HepG2 (cell line): ENCODE measurements at regions not wholly inside any gene's neighbourhood (a gene's known extent, or its start where the extent isn't known, plus 50 kb on each side); places are given as distances from the start of the nearest gene placed in this dataset.

Experiments
- ATAC-seq: fragments of 200-7000 bp; cut with Tn5 transposase; 3 replicates; pipeline ENCODE4 v1.9.1; 2020; ENCODE audit warnings: mild to moderate bottlenecking, moderate library complexity
- BruUV-seq: library from RNA; stranded (reverse); fragments of 400-500 nt; replicated peaks from 2 replicates; lab custom pipeline; 2021; lab: Mats Ljungman, UMichigan
- CTCF ChIA-PET: fragments of 300-600 bp; formaldehyde crosslinking; extraction: SDS; loops from one replicate; lab custom pipeline; 2021; ENCODE audit warnings: low total read pairs, inconsistent platforms, low intra/inter-chr PET ratio; lab: Yijun Ruan, JAX
- POLR2A ChIA-PET: fragments of 350-600 bp; sonication (Branson Sonifier 250); formaldehyde crosslinking; loops from one replicate; lab custom pipeline; 2020; ENCODE audit warnings: antibody characterized with exemption, inconsistent platforms; lab: Yijun Ruan, JAX
- DNase-seq: peaks from one replicate; pipeline ENCODE4 v3.0.0-alpha.2; 2015; ENCODE audit warnings: low spot score
- FAIRE-seq: peaks from 3 replicates; lab custom pipeline; 2011; peaks lifted over from hg19 to GRCh38; lab: Jason Lieb, UNC
- H2AFZ ChIP-seq: one replicate; pipeline ENCODE4 v1.6.1; 2011; ENCODE audit warnings: low read length, inconsistent platforms
- H3K27ac ChIP-seq: fragments of 300-600 bp; 3 replicates; pipeline ENCODE4 v1.8.0; 2011; ENCODE audit warnings: mixed run types, mild to moderate bottlenecking, mixed read lengths, low read length, inconsistent platforms; ENCODE audit not compliant: insufficient read depth; ENCODE audit errors: extremely low read length
- H3K27me3 ChIP-seq, 2 experiments: fragments of 200-600 bp in 1 of 2; 2 replicates in 1 of 2; 3 replicates in 1 of 2; pipeline versions ENCODE4 v1.6.0 to v1.8.0; 2011; ENCODE audit warnings: low read length in 2 of 2, mild to moderate bottlenecking in 2 of 2, moderate library complexity in 2 of 2, inconsistent platforms in 1 of 2; ENCODE audit not compliant: insufficient read depth in 2 of 2, control insufficient read depth in 1 of 2
- H3K36me3 ChIP-seq, 2 experiments: fragments of 200-600 bp in 1 of 2; replicated peaks in 1 of 2; 2 replicates in 1 of 2; 3 replicates in 1 of 2; pipeline versions ENCODE4 v1.5.1 to v1.8.0; 2011; ENCODE audit warnings: low read length in 2 of 2, inconsistent platforms in 1 of 2; ENCODE audit not compliant: insufficient read depth in 2 of 2, control insufficient read depth in 1 of 2
- H3K4me1 ChIP-seq: 2 replicates; pipeline ENCODE4 v1.5.1; 2012; ENCODE audit warnings: low read length, inconsistent platforms; ENCODE audit not compliant: insufficient read depth
- H3K4me2 ChIP-seq: 2 replicates; pipeline ENCODE4 v1.6.0; 2011; ENCODE audit warnings: low read depth, low read length, inconsistent platforms
- H3K4me3 ChIP-seq, 3 experiments: fragments of 200-600 bp in 1 of 3; sonication (generic), shearing (Covaris generic) in 1 of 3; replicated peaks in 1 of 3; 2 replicates each; pipeline ENCODE4 v1.5.1; 2011 to 2016; ENCODE audit warnings: low read length in 3 of 3, inconsistent platforms in 2 of 3, low read depth in 2 of 3, mild to moderate bottlenecking in 2 of 3, control low read depth in 1 of 3, mixed read lengths in 1 of 3; ENCODE audit not compliant: insufficient read depth in 1 of 3
- H3K79me2 ChIP-seq: one replicate; pipeline ENCODE4 v1.6.1; 2011; ENCODE audit warnings: low read length, inconsistent platforms; ENCODE audit not compliant: insufficient read depth
- H3K9ac ChIP-seq: 2 replicates; pipeline ENCODE4 v1.6.0; 2011; ENCODE audit warnings: mild to moderate bottlenecking, low read depth, low read length, inconsistent platforms; ENCODE audit not compliant: insufficient read depth
- H3K9me3 ChIP-seq: 2 replicates; pipeline ENCODE4 v1.5.1; 2012; ENCODE audit warnings: mild to moderate bottlenecking, low read length
- H4K20me1 ChIP-seq: 2 replicates; pipeline ENCODE4 v1.6.0; 2011; ENCODE audit warnings: inconsistent platforms, mild to moderate bottlenecking, low read length, moderate library complexity; ENCODE audit not compliant: insufficient read depth
- ATRX ChIP-seq: sonication (generic); formaldehyde crosslinking; IDR thresholded peaks from 2 replicates; pipeline ENCODE4 v1.4.0; 2020; ENCODE audit warnings: missing genetic modification reagents, borderline replicate concordance
- HMG20B ChIP-seq: conservative IDR thresholded peaks from 2 replicates; pipeline ENCODE4 v1.6.1; 2016; ENCODE audit warnings: missing genetic modification reagents, missing compliant biosample characterization
- NFYC ChIP-seq: IDR thresholded peaks from 2 replicates; pipeline ENCODE4 v1.6.1; 2016; ENCODE audit warnings: missing genetic modification reagents, missing compliant biosample characterization
- SP4 ChIP-seq: sonication (generic); formaldehyde crosslinking; IDR thresholded peaks from 2 replicates; pipeline ENCODE4 v1.8.1; 2023; ENCODE audit warnings: mild to moderate bottlenecking, missing genetic modification reagents
- ZNF558 ChIP-seq: sonication (generic); formaldehyde crosslinking; IDR thresholded peaks from 2 replicates; pipeline ENCODE4 v1.9.0; 2022; ENCODE audit warnings: mild to moderate bottlenecking, missing genetic modification reagents, borderline replicate concordance
- ZNF768 ChIP-seq: sonication (generic); formaldehyde crosslinking; IDR thresholded peaks from 2 replicates; pipeline ENCODE4 v1.4.0; 2020; ENCODE audit warnings: missing genetic modification reagents
- ZNF788 ChIP-seq: sonication (generic); formaldehyde crosslinking; IDR thresholded peaks from 2 replicates; pipeline ENCODE4 v1.5.0; 2020; ENCODE audit warnings: mild to moderate bottlenecking, missing genetic modification reagents, borderline replicate concordance
- WGBS: methylation state at CpG from one replicate; pipeline ENCODE4 v1.1.6; 2017; ENCODE audit warnings: low lambda C conversion rate; 5-methylcytosine and 5-hydroxymethylcytosine counted together
- in situ Hi-C: cut with HindIII; loops from 2 replicates; pipeline ENCODE4 v1.10.0; 2017; ENCODE audit warnings: low pct_unique_long_range_greater_than_20kb; ENCODE audit not compliant: extremely low pct_ligation_motif_present
- intact Hi-C: fragments of 100-400 bp; cut with micrococcal nuclease; formaldehyde crosslinking; loops from one replicate; pipeline ENCODE4 v1.10.0; 2022; ENCODE audit not compliant: unreplicated experiment
- TF ChIP-seq, protein P1 (sequence below): sonication (generic); formaldehyde crosslinking; IDR thresholded peaks from 2 replicates; pipeline ENCODE4 v1.4.0; 2020; ENCODE audit warnings: mild to moderate bottlenecking, missing genetic modification reagents, borderline replicate concordance
- TF ChIP-seq, protein P2 (sequence below), 2 experiments: sonication (generic) in 1 of 2; formaldehyde crosslinking in 1 of 2; IDR thresholded peaks; 2 replicates each; pipeline versions ENCODE4 v1.4.0 to v1.6.1; 2018 to 2020; ENCODE audit warnings: missing genetic modification reagents in 2 of 2, borderline replicate concordance in 1 of 2, low read depth in 1 of 2, mild to moderate bottlenecking in 1 of 2, missing biosample characterization in 1 of 2
- TF ChIP-seq, protein P3 (sequence below): sonication (generic); formaldehyde crosslinking; IDR thresholded peaks from 2 replicates; pipeline ENCODE4 v1.4.0; 2020; ENCODE audit warnings: mild to moderate bottlenecking, missing genetic modification reagents

DNA sequence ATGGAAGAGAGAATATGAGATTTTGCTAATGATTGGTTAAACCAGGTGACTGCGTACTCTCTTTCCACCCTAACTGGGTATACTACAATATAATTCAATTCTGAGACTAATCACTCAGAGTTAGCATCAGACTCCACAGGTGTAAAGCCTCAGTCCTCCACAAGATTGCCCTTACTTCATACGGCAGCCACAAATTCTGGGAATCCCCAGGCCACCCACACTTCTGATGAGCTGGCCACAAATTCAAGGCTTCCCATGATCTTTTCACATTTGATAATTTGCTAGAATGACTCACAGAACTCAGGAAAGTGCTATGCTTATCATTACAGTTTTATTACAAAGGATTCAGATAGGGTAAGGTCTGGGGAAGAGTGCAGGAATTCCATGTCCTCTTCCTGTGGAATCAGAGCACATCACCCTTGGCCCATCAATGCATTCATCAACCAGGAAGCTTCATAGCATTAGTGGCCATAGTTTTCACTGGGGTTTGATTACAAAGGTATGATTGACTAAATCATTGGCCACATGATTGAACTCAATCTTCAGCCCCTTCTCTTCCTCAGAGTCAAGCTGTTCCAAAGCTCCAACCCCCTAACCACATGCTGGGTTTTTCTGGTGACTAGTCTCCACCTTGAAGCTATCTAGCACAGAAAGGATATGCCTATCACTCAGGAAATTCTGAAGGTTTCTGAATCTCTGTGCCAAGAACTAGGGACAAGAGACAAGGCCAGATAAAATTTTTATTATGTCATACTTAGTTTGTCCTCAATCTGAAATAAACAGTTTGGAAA is 131.7 kb downstream of the HHIPL2 start (continued):
- TF ChIP-seq, protein P1, sequence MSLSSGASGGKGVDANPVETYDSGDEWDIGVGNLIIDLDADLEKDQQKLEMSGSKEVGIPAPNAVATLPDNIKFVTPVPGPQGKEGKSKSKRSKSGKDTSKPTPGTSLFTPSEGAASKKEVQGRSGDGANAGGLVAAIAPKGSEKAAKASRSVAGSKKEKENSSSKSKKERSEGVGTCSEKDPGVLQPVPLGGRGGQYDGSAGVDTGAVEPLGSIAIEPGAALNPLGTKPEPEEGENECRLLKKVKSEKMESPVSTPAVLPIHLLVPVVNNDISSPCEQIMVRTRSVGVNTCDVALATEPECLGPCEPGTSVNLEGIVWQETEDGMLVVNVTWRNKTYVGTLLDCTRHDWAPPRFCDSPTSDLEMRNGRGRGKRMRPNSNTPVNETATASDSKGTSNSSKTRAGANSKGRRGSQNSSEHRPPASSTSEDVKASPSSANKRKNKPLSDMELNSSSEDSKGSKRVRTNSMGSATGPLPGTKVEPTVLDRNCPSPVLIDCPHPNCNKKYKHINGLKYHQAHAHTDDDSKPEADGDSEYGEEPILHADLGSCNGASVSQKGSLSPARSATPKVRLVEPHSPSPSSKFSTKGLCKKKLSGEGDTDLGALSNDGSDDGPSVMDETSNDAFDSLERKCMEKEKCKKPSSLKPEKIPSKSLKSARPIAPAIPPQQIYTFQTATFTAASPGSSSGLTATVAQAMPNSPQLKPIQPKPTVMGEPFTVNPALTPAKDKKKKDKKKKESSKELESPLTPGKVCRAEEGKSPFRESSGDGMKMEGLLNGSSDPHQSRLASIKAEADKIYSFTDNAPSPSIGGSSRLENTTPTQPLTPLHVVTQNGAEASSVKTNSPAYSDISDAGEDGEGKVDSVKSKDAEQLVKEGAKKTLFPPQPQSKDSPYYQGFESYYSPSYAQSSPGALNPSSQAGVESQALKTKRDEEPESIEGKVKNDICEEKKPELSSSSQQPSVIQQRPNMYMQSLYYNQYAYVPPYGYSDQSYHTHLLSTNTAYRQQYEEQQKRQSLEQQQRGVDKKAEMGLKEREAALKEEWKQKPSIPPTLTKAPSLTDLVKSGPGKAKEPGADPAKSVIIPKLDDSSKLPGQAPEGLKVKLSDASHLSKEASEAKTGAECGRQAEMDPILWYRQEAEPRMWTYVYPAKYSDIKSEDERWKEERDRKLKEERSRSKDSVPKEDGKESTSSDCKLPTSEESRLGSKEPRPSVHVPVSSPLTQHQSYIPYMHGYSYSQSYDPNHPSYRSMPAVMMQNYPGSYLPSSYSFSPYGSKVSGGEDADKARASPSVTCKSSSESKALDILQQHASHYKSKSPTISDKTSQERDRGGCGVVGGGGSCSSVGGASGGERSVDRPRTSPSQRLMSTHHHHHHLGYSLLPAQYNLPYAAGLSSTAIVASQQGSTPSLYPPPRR (CRISPR knock-in tag): no peak

DNA sequence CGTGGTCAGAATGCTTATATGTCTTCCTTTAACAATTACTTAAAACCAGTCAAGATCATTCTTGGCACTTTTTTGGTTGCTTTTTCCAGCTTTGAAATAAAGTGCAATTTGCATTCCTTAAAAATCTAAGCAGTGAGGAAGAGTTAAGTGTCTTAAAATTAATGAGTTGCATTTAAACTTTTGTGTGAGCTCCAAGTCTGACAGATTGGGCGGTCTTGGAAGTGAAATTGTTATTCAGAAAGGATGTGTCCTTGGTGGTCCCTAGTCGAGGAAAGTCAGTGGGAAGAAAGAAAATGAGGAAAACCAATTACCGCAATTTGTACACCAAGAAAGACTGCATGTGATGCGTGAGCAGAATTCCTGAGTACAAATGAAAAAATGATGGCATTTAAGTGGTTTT is 132.5 kb downstream of the HHIPL2 start:
- Histone ChIP-seq H3K4me2 (no peak overlapping the region), H2AFZ (no peak overlapping the region), H3K27ac (no peak overlapping the region), H3K4me3 (no peak overlapping the region), H3K9me3 (no peaks in the 10 kb centered on the region), H3K36me3 (no peaks in the 10 kb centered on the region), H3K27me3 (no peaks in the 10 kb centered on the region), H3K79me2 (no peaks in the 10 kb centered on the region), H3K4me1 (no peaks in the 10 kb centered on the region), H4K20me1 (no peaks in the 10 kb centered on the region), H3K9ac (no peak overlapping the region)
- 13% methylated on average over 5 of the region's 5 CpGs for WGBS
- in situ Hi-C loops: no loop called here
- intact Hi-C loops: loop anchor here (5.0 kb wide), 1 partner anchor 1353 kb away; no protein-coding TSS in a partner anchor
- no peak for DNase-seq
- BruUV-seq: no TSS peak
- FAIRE-seq: no peak
- no peak for ATAC-seq
- ChIA-PET CTCF (no interaction called here), POLR2A (no interaction called here)
- TF ChIP-seq, protein P2, sequence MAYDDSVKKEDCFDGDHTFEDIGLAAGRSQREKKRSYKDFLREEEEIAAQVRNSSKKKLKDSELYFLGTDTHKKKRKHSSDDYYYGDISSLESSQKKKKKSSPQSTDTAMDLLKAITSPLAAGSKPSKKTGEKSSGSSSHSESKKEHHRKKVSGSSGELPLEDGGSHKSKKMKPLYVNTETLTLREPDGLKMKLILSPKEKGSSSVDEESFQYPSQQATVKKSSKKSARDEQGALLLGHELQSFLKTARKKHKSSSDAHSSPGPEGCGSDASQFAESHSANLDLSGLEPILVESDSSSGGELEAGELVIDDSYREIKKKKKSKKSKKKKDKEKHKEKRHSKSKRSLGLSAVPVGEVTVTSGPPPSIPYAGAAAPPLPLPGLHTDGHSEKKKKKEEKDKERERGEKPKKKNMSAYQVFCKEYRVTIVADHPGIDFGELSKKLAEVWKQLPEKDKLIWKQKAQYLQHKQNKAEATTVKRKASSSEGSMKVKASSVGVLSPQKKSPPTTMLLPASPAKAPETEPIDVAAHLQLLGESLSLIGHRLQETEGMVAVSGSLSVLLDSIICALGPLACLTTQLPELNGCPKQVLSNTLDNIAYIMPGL (CRISPR knock-in tag; IDR thresholded peaks at IDR 0.05; ENCODE audit: borderline replicate concordance in 1 of 2, low read depth in 1 of 2): no peak
- TF ChIP-seq ZNF768 (CRISPR knock-in tag): no peak
- TF ChIP-seq, protein P3, sequence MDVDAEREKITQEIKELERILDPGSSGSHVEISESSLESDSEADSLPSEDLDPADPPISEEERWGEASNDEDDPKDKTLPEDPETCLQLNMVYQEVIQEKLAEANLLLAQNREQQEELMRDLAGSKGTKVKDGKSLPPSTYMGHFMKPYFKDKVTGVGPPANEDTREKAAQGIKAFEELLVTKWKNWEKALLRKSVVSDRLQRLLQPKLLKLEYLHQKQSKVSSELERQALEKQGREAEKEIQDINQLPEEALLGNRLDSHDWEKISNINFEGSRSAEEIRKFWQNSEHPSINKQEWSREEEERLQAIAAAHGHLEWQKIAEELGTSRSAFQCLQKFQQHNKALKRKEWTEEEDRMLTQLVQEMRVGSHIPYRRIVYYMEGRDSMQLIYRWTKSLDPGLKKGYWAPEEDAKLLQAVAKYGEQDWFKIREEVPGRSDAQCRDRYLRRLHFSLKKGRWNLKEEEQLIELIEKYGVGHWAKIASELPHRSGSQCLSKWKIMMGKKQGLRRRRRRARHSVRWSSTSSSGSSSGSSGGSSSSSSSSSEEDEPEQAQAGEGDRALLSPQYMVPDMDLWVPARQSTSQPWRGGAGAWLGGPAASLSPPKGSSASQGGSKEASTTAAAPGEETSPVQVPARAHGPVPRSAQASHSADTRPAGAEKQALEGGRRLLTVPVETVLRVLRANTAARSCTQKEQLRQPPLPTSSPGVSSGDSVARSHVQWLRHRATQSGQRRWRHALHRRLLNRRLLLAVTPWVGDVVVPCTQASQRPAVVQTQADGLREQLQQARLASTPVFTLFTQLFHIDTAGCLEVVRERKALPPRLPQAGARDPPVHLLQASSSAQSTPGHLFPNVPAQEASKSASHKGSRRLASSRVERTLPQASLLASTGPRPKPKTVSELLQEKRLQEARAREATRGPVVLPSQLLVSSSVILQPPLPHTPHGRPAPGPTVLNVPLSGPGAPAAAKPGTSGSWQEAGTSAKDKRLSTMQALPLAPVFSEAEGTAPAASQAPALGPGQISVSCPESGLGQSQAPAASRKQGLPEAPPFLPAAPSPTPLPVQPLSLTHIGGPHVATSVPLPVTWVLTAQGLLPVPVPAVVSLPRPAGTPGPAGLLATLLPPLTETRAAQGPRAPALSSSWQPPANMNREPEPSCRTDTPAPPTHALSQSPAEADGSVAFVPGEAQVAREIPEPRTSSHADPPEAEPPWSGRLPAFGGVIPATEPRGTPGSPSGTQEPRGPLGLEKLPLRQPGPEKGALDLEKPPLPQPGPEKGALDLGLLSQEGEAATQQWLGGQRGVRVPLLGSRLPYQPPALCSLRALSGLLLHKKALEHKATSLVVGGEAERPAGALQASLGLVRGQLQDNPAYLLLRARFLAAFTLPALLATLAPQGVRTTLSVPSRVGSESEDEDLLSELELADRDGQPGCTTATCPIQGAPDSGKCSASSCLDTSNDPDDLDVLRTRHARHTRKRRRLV (CRISPR knock-in tag): no peak
- TF ChIP-seq HMG20B (CRISPR knock-in tag): no peak
- TF ChIP-seq ATRX: no peak
- TF ChIP-seq ZNF788 (CRISPR knock-in tag): no peak
- TF ChIP-seq NFYC: no peak
- no peak for TF ChIP-seq ZNF558 (CRISPR knock-in tag)
- no peak for TF ChIP-seq SP4 (CRISPR knock-in tag)
